Heart left ventricle (tissue), 16 donors: ENCODE measurements at regions not wholly inside any gene's neighbourhood (a gene's known extent, or its start where the extent isn't known, plus 50 kb on each side); places are given as distances from the start of the nearest gene placed in this dataset.

Source experiments
- ATAC-seq, 4 donors: fragments of 200-7000 bp; cut with Tn5 transposase; one replicate each; pipeline ENCODE4 v1.9.1; 2020 to 2022; ENCODE audit warnings: moderate library complexity in 4 of 4, mild to moderate bottlenecking in 3 of 4, moderate number of reproducible peaks in 1 of 4
- DNase-seq, 5 donors: peaks; one replicate each; pipeline ENCODE4 v3.0.0-alpha.2; 2020
- H3K27ac ChIP-seq, 12 donors: fragments of 200-600 bp; sonication (generic) in 4 of 12; one replicate each; pipeline versions ENCODE4 v1.5.0 to v1.8.0; 2016 to 2022; ENCODE audit warnings: mild to moderate bottlenecking in 2 of 12
- H3K27me3 ChIP-seq, 9 donors: fragments of 200-600 bp; sonication (generic) in 2 of 9; one replicate each; pipeline versions ENCODE4 v1.5.1 to v1.8.0; 2016 to 2022; ENCODE audit warnings: mild to moderate bottlenecking in 3 of 9
- H3K36me3 ChIP-seq, 9 donors: fragments of 200-600 bp; sonication (generic) in 2 of 9; one replicate each; pipeline versions ENCODE4 v1.5.0 to v1.8.0; 2018 to 2022; ENCODE audit warnings: mild to moderate bottlenecking in 2 of 9
- H3K4me1 ChIP-seq, 12 donors: fragments of 200-600 bp; sonication (generic) in 4 of 12; one replicate each; pipeline versions ENCODE4 v1.5.0 to v1.8.0; 2016 to 2022; ENCODE audit warnings: mild to moderate bottlenecking in 3 of 12
- H3K4me3 ChIP-seq, 12 donors: fragments of 200-600 bp; sonication (generic) in 4 of 12; one replicate each; pipeline versions ENCODE4 v1.5.0 to v1.8.0; 2017 to 2022; ENCODE audit warnings: mild to moderate bottlenecking in 9 of 12, moderate library complexity in 4 of 12
- H3K9me3 ChIP-seq, 12 donors: fragments of 200-600 bp; sonication (generic) in 4 of 12; one replicate each; pipeline versions ENCODE4 v1.5.0 to v1.8.0; 2016 to 2022; ENCODE audit warnings: mild to moderate bottlenecking in 1 of 12
- POLR2A ChIP-seq, 2 donors: fragments of 450-650 bp; IDR thresholded peaks; one replicate each; pipeline ENCODE4 v1.6.1; 2017; ENCODE audit warnings: antibody characterized with exemption in 2 of 2, mild to moderate bottlenecking in 2 of 2, moderate library complexity in 2 of 2
- WGBS, 4 donors: extraction: QIAGEN DNeasy Blood & Tissue Kit in 2 of 4; methylation state at CpG; one replicate each; pipeline versions ENCODE4 v1.1.5 to v1.1.7; 2013 to 2018; 5-methylcytosine and 5-hydroxymethylcytosine counted together
- intact Hi-C, 10 donors: fragments of 100-400 bp; cut with DNase I; formaldehyde crosslinking; loops; one replicate each; pipeline versions ENCODE4 v1.11.1 to v1.14.2; 2022
- TF ChIP-seq, protein P1 (sequence below), 12 donors: fragments of 200-600 bp; sonication (generic) in 4 of 12; IDR thresholded peaks; one replicate each; pipeline versions ENCODE4 v1.5.0 to v1.8.0; 2018 to 2022; ENCODE audit warnings: antibody characterized with exemption in 12 of 12, mild to moderate bottlenecking in 5 of 12
- donor health status: ischemic (EF 13 %, LVEDD 7.1; RV severe dilation, severe dysfunction).
- donor health status: healthy with polysubstance abuse.
- donor health status: DM: no; HTN: yes; CAD: no.
- donor health status: DM: no; HTN: no; CAD: no.
- donor health status: ischemic (EF 25% LVEDD 6.9; RV normal size, moderate dysfunction).
- donor health status: ischemic (EF 25% LVEDD 5.7; RV mildly dilated, moderate dysfunction).
- donor health status: healthy.
- donor health status: DM: yes; HTN: yes; CAD: no.
- donor health status: ischemic (EF 35%, LVEDD 5.7; RV mildly dilated, moderate dysfunction).
- donor health status: nonischemic (EF 11% LVEDD 7.7; RV severe dilation, severe dysfunction).
- donor health status: DM: yes; HTN: yes; CAD: no.
- donor health status: PGD.
- donor health status: ischemic (EF 29% LVEDD 5.4; RV normal size, mild dysfunction).
- donor health status: nonischemic (EF 23%, LVEDD 6.1; RV moderate dilation, normal function).

DNA sequence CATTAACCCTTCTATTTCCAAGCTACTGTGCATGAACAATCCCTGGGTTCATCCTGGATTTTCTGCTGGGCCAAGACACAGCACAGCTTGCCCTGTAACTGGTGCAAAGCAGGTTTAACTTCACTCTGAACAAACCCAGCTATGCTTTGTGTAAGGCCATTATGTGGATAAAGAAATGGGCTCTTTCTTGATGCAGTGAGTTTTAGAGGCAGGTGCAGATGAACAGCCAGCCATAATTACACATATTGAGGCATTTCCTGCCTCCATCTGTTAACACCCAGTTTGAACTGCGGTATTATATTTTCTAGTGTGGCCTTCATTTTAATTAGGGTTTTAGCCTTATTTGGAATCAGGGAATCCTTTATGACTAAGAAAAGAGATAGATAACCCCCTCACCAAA, 68.7 kb upstream of the ARX start:
- H3K4me1 ChIP-seq: no peaks in the 10 kb centered on the region
- H3K9me3 ChIP-seq: peaks cover 0 to 23% (median 0%) of the 10 kb centered on the region in 12 donors
- no peak overlapping the region for H3K27ac ChIP-seq
- TF ChIP-seq, protein P1, sequence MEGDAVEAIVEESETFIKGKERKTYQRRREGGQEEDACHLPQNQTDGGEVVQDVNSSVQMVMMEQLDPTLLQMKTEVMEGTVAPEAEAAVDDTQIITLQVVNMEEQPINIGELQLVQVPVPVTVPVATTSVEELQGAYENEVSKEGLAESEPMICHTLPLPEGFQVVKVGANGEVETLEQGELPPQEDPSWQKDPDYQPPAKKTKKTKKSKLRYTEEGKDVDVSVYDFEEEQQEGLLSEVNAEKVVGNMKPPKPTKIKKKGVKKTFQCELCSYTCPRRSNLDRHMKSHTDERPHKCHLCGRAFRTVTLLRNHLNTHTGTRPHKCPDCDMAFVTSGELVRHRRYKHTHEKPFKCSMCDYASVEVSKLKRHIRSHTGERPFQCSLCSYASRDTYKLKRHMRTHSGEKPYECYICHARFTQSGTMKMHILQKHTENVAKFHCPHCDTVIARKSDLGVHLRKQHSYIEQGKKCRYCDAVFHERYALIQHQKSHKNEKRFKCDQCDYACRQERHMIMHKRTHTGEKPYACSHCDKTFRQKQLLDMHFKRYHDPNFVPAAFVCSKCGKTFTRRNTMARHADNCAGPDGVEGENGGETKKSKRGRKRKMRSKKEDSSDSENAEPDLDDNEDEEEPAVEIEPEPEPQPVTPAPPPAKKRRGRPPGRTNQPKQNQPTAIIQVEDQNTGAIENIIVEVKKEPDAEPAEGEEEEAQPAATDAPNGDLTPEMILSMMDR (IDR thresholded peaks at IDR 0.05): no peak
- no peak for TF ChIP-seq POLR2A (IDR thresholded peaks at IDR 0.05)
- no peaks in the 10 kb centered on the region for H3K36me3 ChIP-seq
- intact Hi-C loops: no loop called here
- no peak for DNase-seq
- no peak for ATAC-seq
- 71 to 100% (median 78%) methylated on average over 1 of the region's 1 CpG for WGBS, 4 donors
- peaks cover 0 to 4% (median 0%) of the 10 kb centered on the region in 9 donors for H3K27me3 ChIP-seq
- no peak overlapping the region for H3K4me3 ChIP-seq

DNA sequence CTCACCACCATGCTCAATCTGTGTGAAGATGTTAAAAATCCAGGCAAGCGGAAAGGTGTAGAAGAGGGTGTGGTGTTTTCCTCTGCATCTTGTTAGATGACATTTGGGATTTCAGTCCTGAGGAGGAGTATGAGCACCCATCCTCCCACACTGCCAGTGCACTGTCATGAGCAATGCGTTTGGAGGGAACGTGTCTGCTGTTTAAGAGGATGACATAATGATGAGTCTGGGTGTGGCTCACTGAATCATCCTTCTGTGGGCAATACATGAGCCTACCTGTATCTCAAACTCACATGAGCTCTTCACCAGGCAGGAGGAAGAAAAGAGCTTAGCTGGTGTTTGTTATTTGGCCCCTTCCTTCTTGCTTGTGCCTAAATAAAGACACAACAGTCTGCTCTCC, 67.9 kb upstream of the ARX start:
- TF ChIP-seq, protein P1 (IDR thresholded peaks at IDR 0.05): no peak
- TF ChIP-seq POLR2A (IDR thresholded peaks at IDR 0.05): no peak

DNA sequence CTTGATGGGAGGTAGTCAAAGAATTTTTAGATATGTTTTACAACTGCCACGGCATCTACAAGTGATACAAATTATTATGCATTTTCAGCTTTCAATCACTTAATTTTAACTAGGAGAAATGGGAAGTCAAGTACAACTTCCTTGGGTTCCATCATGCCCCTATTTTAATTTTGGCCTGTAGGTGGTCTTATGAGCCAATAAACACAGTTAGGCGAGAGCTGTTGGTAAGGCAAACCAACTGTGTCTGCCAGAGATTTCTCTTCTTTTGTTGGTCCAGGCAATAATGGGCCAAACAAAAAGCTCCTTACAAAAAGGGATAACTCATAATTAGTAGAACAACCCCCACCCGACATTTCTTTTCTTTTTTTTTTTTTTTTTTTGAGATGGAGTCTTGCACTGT, 63.3 kb upstream of the ARX start:
- ATAC-seq (no peak), DNase-seq (no peak)
- 55 to 89% (median 78%) methylated on average over 3 of the region's 3 CpGs for WGBS, 4 donors
- intact Hi-C loops: no loop called here
- Histone ChIP-seq H3K9me3 (no peaks in the 10 kb centered on the region), H3K27ac (no peak overlapping the region), H3K4me3 (no peak overlapping the region), H3K27me3 (peaks cover 0 to 4% (median 0%) of the 10 kb centered on the region in 9 donors), H3K4me1 (no peaks in the 10 kb centered on the region), H3K36me3 (no peaks in the 10 kb centered on the region)
- TF ChIP-seq, protein P1 (IDR thresholded peaks at IDR 0.05): no peak
- TF ChIP-seq POLR2A (IDR thresholded peaks at IDR 0.05): no peak

More for the DNA sequence above, 67.9 kb upstream of the ARX start:
- DNase-seq: no peak
- Histone ChIP-seq H3K4me3 (no peak overlapping the region), H3K9me3 (peaks cover 0 to 17% (median 0%) of the 10 kb centered on the region in 12 donors), H3K27ac (no peak overlapping the region), H3K4me1 (no peaks in the 10 kb centered on the region), H3K36me3 (no peaks in the 10 kb centered on the region), H3K27me3 (peaks cover 0 to 4% (median 0%) of the 10 kb centered on the region in 9 donors)
- WGBS, 4 donors: 52 to 70% (median 66%) methylated on average over 3 of the region's 3 CpGs
- intact Hi-C loops: no loop called here
- no peak for ATAC-seq

DNA sequence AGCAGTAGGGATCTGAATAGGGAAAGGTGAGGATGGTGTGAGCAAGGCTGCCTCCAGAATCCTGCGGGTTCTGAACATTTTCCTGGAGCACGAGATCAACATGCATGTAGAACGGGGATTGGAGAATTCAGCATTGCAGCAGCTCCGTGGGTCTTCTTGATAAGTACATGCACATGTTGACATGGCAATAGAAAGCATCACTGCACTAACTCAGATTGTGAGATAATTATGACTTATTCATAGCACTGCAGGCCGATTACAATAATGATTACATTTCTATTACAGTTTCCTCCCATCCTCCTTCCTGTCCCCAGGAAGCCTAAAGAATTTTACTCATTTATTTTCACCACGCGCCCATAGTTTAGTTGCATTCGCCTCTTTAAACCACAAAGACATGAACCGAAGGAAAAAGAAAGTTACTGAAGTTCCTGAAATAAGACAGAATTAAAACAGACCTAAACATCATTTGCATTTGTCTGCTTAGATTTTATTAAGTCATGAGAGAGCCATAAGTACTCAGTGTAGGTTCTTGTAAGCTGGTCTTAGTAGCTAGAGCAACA, 61.3 kb upstream of the ARX start:
- H3K36me3 ChIP-seq: no peaks in the 10 kb centered on the region
- 70 to 82% (median 77%) methylated on average over 9 of the region's 9 CpGs for WGBS, 4 donors
- H3K27ac ChIP-seq: no peak overlapping the region
- peaks cover 0 to 4% (median 0%) of the 10 kb centered on the region in 9 donors for H3K27me3 ChIP-seq
- DNase-seq (no peak), ATAC-seq (no peak)
- no peaks in the 10 kb centered on the region for H3K9me3 ChIP-seq
- H3K4me3 ChIP-seq: no peak overlapping the region
- no peak for TF ChIP-seq POLR2A (IDR thresholded peaks at IDR 0.05)
- TF ChIP-seq, protein P1 (IDR thresholded peaks at IDR 0.05): no peak
- intact Hi-C loops: no loop called here
- no peaks in the 10 kb centered on the region for H3K4me1 ChIP-seq
